Activated CD4-positive, alpha-beta T cell treated with anti-CD3 and anti-CD28 coated beads, Interleukin-2, amount 10 ng/mL, durations not matched to agents 24 days and 14 days (primary cell): ENCODE measurements at regions not wholly inside any gene's neighbourhood (a gene's known extent, or its start where the extent isn't known, plus 50 kb on each side); places are given as distances from the start of the nearest gene placed in this dataset.
A peak's percentile ranks its signal among the peaks of the same experiment; 100 is the strongest.

Experiments used
- DNase-seq: peaks from one replicate; pipeline ENCODE4 v3.0.0; 2022
- H3K27ac Mint-ChIP-seq: one replicate; pipeline ENCODE4 v1.8.0; 2022; ENCODE audit warnings: mild to moderate bottlenecking, mixed read lengths
- H3K27me3 Mint-ChIP-seq: one replicate; pipeline ENCODE4 v1.8.0; 2022; ENCODE audit warnings: mixed read lengths
- H3K36me3 Mint-ChIP-seq: one replicate; pipeline ENCODE4 v1.8.0; 2022; ENCODE audit warnings: low read depth, mild to moderate bottlenecking, mixed read lengths
- H3K4me1 Mint-ChIP-seq: one replicate; pipeline ENCODE4 v1.8.0; 2021; ENCODE audit warnings: mixed read lengths
- H3K4me3 Mint-ChIP-seq: one replicate; pipeline ENCODE4 v1.8.0; 2022; ENCODE audit warnings: mild to moderate bottlenecking, moderate library complexity, mixed read lengths
- H3K9me3 Mint-ChIP-seq: one replicate; pipeline ENCODE4 v1.8.0; 2021; ENCODE audit warnings: mixed read lengths
- intact Hi-C: fragments of 100-400 bp; cut with micrococcal nuclease; formaldehyde crosslinking; loops from one replicate; pipeline ENCODE4 v1.15.1; 2023

DNA sequence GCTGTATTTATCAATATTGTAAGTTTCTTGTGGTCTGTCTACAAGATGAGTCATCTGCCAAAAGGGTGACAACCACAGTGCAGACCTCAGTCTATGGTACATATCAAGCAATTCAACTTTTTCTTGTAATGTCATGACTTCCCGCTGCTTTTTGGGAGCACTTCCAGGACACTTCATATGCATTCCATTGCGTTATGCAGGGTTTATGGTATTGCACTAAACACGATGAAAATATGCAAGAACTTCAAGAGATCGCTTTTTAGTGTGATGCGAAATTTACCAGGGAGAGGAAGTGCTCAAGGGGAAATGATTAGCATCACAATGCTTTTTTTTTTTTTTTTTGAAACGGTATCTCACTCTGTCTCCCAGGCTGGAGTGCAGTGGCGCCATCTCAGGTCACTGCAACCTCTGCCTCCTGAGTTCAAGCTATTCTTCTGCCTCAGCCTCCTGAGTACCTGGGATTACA lies 166.5 kb downstream of the TFAP2A start:
- DNase-seq: no peak
- no peaks in the 10 kb centered on the region for H3K9me3 Mint-ChIP-seq
- H3K27ac Mint-ChIP-seq: no peak overlapping the region
- H3K27me3 Mint-ChIP-seq: no peaks in the 10 kb centered on the region
- no peaks in the 10 kb centered on the region for H3K4me1 Mint-ChIP-seq
- H3K4me3 Mint-ChIP-seq: no peak overlapping the region
- H3K36me3 Mint-ChIP-seq: no peaks in the 10 kb centered on the region
- intact Hi-C loops: no loop called here

- Mint-ChIP-seq H3K4me3 (no peak overlapping the region), H3K27ac (no peak overlapping the region), H3K4me1 (no peaks in the 10 kb centered on the region), H3K27me3 (no peaks in the 10 kb centered on the region), H3K36me3 (no peaks in the 10 kb centered on the region), H3K9me3 (no peaks in the 10 kb centered on the region)
- intact Hi-C loops: no loop called here
- peak; percentile 8 for DNase-seq
Measured at GRCh38 chr6:10237298-10238038, 177.4 kb downstream of the TFAP2A start.

DNA sequence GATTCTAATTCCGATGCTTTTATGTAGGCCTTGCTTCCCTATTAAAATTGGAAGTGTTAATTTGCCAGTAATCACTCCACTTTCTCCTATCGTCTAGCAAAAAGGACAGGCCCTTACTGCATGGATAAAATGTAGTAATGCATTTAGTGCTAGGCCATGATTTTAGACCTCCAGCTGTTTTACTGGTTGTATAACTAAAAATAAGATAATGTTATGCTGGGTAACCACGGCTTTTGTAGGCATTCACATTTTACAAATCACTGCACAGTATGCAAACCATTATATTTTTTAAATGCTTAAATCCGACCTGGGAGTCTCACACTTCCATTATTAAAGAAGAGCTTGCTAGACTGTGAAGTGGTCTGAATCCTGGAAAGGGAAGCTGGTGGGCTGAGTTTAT lies 179.5 kb downstream of the TFAP2A start:
- no peak for DNase-seq

GRCh38 chr6:10230531-10230930 lies 184.3 kb downstream of the TFAP2A start:
- Mint-ChIP-seq H3K27ac (no peak overlapping the region), H3K9me3 (no peaks in the 10 kb centered on the region), H3K36me3 (no peaks in the 10 kb centered on the region), H3K4me3 (no peak overlapping the region), H3K27me3 (no peaks in the 10 kb centered on the region), H3K4me1 (no peaks in the 10 kb centered on the region)
- no peak for DNase-seq
- intact Hi-C loops: no loop called here

More for the DNA sequence above, 179.5 kb downstream of the TFAP2A start:
- Mint-ChIP-seq H3K4me3 (no peak overlapping the region), H3K4me1 (no peaks in the 10 kb centered on the region), H3K36me3 (no peaks in the 10 kb centered on the region), H3K9me3 (no peaks in the 10 kb centered on the region), H3K27me3 (no peaks in the 10 kb centered on the region), H3K27ac (no peak overlapping the region)
- intact Hi-C loops: no loop called here

DNA sequence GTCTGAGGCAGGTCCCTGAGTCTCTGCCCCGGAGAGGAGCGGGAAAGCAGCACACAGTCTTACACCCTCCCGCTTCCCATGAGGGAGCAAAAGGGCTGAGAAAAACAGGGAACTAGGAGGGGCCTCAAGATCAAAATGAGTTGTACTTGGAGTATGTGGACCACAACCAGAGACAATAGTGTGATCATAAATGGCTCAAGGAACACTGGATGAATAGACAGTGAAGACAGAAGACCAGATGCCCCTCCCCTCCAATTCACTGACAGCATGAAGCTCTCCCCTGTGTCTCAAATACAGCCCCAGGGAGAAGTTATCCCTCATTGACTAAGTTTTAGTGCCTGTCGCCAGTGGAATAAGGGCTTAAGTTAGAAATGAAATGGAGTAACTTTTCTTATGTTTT lies 191.0 kb downstream of the TFAP2A start:
- Mint-ChIP-seq H3K4me3 (no peak overlapping the region), H3K36me3 (no peaks in the 10 kb centered on the region), H3K27me3 (no peaks in the 10 kb centered on the region), H3K27ac (no peak overlapping the region), H3K4me1 (no peaks in the 10 kb centered on the region), H3K9me3 (no peaks in the 10 kb centered on the region)
- intact Hi-C loops: no loop called here
- DNase-seq: no peak

DNA sequence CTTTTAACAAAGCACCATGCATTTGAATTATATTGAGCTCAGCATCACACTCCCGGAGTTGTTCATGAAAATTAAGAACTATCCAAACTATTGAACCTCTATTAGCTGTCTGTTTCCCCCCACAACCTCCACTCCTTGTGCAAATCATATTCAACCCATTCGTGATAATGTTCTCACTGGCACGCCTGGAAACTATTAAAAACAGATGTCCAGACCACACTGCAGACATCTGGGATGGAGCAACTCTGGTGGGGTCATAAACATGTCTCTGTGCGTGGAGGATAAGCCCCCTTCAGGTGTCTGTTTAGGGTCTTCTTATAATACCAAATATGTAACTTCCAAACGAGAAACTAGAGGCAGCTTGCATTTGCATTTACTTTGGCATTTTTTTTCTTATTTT lies 193.7 kb downstream of the TFAP2A start:
- Mint-ChIP-seq H3K4me1 (no peaks in the 10 kb centered on the region), H3K27ac (no peak overlapping the region), H3K27me3 (no peaks in the 10 kb centered on the region), H3K4me3 (no peak overlapping the region), H3K9me3 (no peaks in the 10 kb centered on the region), H3K36me3 (no peaks in the 10 kb centered on the region)
- no peak for DNase-seq
- intact Hi-C loops: no loop called here

DNA sequence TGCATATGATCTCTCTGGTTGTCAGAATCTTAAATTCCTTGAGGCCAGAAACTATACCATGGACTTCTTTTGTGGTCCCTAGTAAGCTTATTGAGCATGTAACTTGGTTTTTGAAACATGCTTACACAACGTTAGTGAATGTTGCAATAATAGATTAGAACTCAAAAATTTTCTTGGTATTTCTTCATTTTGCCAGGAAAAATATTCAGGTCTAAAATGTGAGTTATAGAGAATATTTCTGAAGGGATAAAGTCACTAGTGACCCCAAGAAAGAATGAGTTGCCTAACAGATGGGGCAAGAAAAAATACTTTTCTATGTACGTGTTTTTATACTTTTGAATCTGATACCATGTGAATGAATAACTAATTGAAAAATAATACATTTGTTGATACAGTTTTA lies 195.4 kb downstream of the TFAP2A start:
- no peaks in the 10 kb centered on the region for H3K36me3 Mint-ChIP-seq
- intact Hi-C loops: no loop called here
- H3K27me3 Mint-ChIP-seq: no peaks in the 10 kb centered on the region
- DNase-seq: no peak
- no peak overlapping the region for H3K27ac Mint-ChIP-seq
- H3K4me1 Mint-ChIP-seq: no peaks in the 10 kb centered on the region
- H3K9me3 Mint-ChIP-seq: no peaks in the 10 kb centered on the region
- no peak overlapping the region for H3K4me3 Mint-ChIP-seq

DNA sequence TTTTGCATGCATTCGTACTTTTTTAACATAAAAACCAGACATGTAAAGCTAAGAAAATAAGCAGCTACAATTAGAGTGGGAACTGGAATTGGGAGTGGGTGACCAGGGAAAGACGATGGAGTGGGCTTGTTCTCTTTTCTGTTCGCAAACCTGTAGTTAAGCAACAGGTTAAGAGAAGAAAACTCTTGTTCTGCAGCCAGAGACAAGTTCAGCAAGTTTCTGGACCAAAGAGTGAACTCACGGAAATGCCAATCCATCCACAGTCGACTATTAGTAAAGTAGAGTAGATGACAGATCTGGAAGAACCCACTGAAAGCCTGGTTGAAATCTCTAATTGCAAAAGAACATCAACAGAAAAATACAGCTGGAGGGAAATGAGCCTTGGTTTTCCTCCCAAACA lies 197.8 kb downstream of the TFAP2A start:
- Mint-ChIP-seq H3K4me1 (no peaks in the 10 kb centered on the region), H3K4me3 (no peak overlapping the region), H3K27me3 (no peaks in the 10 kb centered on the region), H3K9me3 (no peaks in the 10 kb centered on the region), H3K36me3 (no peaks in the 10 kb centered on the region), H3K27ac (no peak overlapping the region)
- intact Hi-C loops: no loop called here
- DNase-seq: no peak

DNA sequence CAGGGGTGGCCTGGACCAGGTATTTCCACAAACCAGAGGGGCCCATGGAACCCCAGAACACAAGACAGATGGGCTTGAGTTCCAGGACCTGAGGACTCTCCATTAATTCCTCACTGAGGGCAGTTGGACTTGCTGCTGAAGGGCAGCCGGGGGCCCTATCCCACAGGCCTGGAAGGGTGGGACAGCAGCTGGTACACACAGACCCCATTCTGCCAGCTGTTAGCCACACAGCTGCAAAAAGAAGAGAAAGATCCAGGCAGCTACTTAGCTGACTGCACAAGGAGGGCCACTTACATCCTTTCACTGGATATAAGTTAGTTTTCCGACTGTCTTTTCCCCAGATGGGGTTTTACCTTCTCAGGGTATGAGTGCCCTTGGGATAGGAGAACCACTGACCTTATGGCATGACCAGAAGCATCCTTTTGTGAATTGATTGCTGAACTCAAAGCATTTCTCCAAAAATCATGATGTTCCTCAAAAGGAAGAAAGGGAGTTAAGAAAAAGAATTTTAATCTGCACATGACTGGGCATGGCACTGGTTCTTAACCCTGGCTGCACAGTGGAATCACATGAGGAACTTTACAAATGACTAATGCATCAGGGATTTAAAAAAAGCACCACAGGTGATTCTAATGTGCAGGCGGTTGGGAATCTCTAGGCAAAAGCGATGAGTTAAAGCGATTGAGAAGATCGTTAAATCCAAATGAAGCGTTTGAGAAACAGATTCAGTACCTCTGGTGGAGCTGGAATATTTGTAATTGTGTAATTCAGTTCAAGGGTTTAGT lies 199.4 kb downstream of the TFAP2A start:
- Mint-ChIP-seq H3K27ac (no peak overlapping the region), H3K9me3 (no peaks in the 10 kb centered on the region), H3K27me3 (no peaks in the 10 kb centered on the region), H3K4me3 (no peak overlapping the region), H3K36me3 (no peaks in the 10 kb centered on the region), H3K4me1 (no peaks in the 10 kb centered on the region)
- no peak for DNase-seq
- intact Hi-C loops: no loop called here

DNA sequence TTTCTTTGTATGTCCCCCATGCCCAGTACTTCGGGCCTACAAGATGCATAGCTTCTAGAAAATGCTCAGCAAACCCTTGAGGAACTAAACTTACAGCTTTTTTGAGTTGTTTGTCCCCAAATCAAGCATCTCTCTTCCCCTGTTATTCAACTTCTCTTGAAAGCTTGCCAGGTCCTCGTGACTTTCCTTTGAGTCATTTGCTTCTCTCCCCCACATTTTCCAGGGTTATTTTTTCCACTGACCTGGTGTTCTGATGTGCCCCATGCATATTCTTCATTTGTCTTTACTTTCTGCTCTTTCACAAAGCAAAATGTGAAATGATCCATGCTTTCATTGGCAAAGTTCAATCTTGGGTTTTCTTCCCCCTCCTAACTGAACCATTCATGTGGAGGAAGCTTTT lies 204.8 kb downstream of the TFAP2A start:
- DNase-seq: no peak
- H3K9me3 Mint-ChIP-seq: peaks cover 7% of the 10 kb centered on the region
- H3K4me3 Mint-ChIP-seq: no peak overlapping the region
- no peaks in the 10 kb centered on the region for H3K36me3 Mint-ChIP-seq
- no peaks in the 10 kb centered on the region for H3K27me3 Mint-ChIP-seq
- no peak overlapping the region for H3K27ac Mint-ChIP-seq
- intact Hi-C loops: no loop called here
- no peaks in the 10 kb centered on the region for H3K4me1 Mint-ChIP-seq

- Mint-ChIP-seq H3K36me3 (no peaks in the 10 kb centered on the region), H3K9me3 (peaks cover 7% of the 10 kb centered on the region), H3K27me3 (no peaks in the 10 kb centered on the region), H3K4me1 (no peaks in the 10 kb centered on the region), H3K27ac (no peak overlapping the region), H3K4me3 (no peak overlapping the region)
- intact Hi-C loops: no loop called here
- no peak for DNase-seq
Measured at GRCh38 chr6:10205892-10206291, 209.0 kb downstream of the TFAP2A start.

DNA sequence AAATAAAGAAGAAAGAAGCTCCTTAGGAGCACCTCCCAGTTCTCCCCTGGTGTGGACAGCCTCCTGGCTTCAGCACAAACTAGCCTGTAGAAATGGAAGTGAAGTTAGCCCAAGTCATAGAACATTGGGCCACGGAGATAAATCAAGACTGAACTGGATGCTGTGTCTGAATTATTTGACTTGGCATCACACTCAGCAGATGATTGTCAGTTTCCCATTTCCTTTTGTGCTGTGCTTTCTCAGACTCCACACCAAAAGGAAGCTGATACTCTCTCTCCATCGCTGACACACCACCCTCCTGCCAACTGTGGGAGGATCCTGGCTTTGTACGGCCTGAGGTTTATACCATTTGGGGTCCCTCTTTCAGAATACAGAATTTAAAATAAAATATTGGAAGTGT lies 209.8 kb downstream of the TFAP2A start:
- Mint-ChIP-seq H3K4me1 (no peaks in the 10 kb centered on the region), H3K9me3 (peaks cover 4% of the 10 kb centered on the region), H3K27ac (no peak overlapping the region), H3K27me3 (no peaks in the 10 kb centered on the region), H3K4me3 (no peak overlapping the region), H3K36me3 (no peaks in the 10 kb centered on the region)
- DNase-seq: no peak
- intact Hi-C loops: no loop called here

DNA sequence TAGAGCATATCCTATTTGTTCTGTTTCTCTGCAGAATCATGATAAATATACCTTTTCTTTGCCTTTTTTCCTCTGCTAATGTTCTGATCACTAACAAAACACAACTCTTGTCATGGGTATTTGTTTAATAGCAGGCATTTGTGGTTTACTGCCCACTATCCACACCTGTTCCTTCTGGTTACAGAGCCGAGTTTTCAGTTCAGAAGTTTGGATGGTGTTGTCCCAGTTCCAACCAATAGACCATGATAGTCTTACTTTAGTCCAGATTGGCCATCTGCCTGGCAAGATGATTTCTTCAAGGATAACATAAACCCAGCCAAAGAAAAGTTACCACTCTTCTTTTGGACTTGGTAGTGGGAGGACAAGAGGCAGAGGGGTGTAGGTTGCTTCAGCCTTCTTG lies 211.2 kb downstream of the TFAP2A start:
- H3K4me3 Mint-ChIP-seq: no peak overlapping the region
- peaks cover under 1% of the 10 kb centered on the region for H3K9me3 Mint-ChIP-seq
- intact Hi-C loops: no loop called here
- no peaks in the 10 kb centered on the region for H3K27me3 Mint-ChIP-seq
- H3K4me1 Mint-ChIP-seq: no peaks in the 10 kb centered on the region
- H3K36me3 Mint-ChIP-seq: no peaks in the 10 kb centered on the region
- no peak for DNase-seq
- no peak overlapping the region for H3K27ac Mint-ChIP-seq

- Mint-ChIP-seq H3K4me3 (no peak overlapping the region), H3K4me1 (no peaks in the 10 kb centered on the region), H3K9me3 (no peaks in the 10 kb centered on the region), H3K27me3 (no peaks in the 10 kb centered on the region), H3K27ac (no peak overlapping the region), H3K36me3 (no peaks in the 10 kb centered on the region)
- intact Hi-C loops: no loop called here
- no peak for DNase-seq
Measured at GRCh38 chr6:10202581-10202980, 212.3 kb downstream of the TFAP2A start.
